Anterior cingulate cortex (tissue), 58 donors: ENCODE measurements at regions not wholly inside any gene's neighbourhood (a gene's known extent, or its start where the extent isn't known, plus 50 kb on each side); places are given as distances from the start of the nearest gene placed in this dataset.
A peak's percentile ranks its signal among the peaks of the same experiment; 100 is the strongest.
"Not testable (repeated sequence)": the region's sequence is repeated elsewhere in the genome, so short reads cannot be mapped to it uniquely, and the experiment has no call there.

Source experiments
- DNase-seq, 58 donors: peaks; one replicate each; lab custom pipeline; 2025; lab: John Stamatoyannopoulos, UW

- DNase-seq = no peak
Observed at GRCh38 chr3:174532776-174533175, 326.4 kb upstream of the NAALADL2 start.

- no peak for DNase-seq
Observed at GRCh38 chr3:174533286-174533685, 325.8 kb upstream of the NAALADL2 start.

- no peak for DNase-seq
Observed at GRCh38 chr3:174536319-174536718, 322.8 kb upstream of the NAALADL2 start.

- no peak for DNase-seq
Observed at GRCh38 chr3:174538151-174538550, 321.0 kb upstream of the NAALADL2 start.

GRCh38 chr3:174540116-174540908 is 318.8 kb upstream of the NAALADL2 start:
- DNase-seq = no peak

- no peak for DNase-seq
Observed at GRCh38 chr3:174541708-174542315, 317.3 kb upstream of the NAALADL2 start.

GRCh38 chr3:174547801-174548435 is 311.2 kb upstream of the NAALADL2 start:
- no peak for DNase-seq

- no peak for DNase-seq
Observed at GRCh38 chr3:174548841-174549623, 310.1 kb upstream of the NAALADL2 start.

- no peak for DNase-seq
Observed at GRCh38 chr3:174581558-174581957, 277.6 kb upstream of the NAALADL2 start.

- no peak for DNase-seq
Observed at GRCh38 chr3:174583396-174583795, 275.7 kb upstream of the NAALADL2 start.

GRCh38 chr3:174587137-174587536 is 272.0 kb upstream of the NAALADL2 start:
- not testable (repeated sequence) for DNase-seq

GRCh38 chr3:174596447-174596982 is 262.6 kb upstream of the NAALADL2 start:
- no peak for DNase-seq

- no peak for DNase-seq
Observed at GRCh38 chr3:174598885-174599439, 260.2 kb upstream of the NAALADL2 start.

- no peak for DNase-seq
Observed at GRCh38 chr3:174613173-174613572, 246.0 kb upstream of the NAALADL2 start.

GRCh38 chr3:174614036-174614435 is 245.1 kb upstream of the NAALADL2 start:
- DNase-seq = peak in 1 of 58 donors; percentile 0

- DNase-seq = no peak
Observed at GRCh38 chr3:174618368-174619080, 240.6 kb upstream of the NAALADL2 start.

GRCh38 chr3:174619239-174619638 is 239.9 kb upstream of the NAALADL2 start:
- DNase-seq = no peak

GRCh38 chr3:174620138-174620537 is 239.0 kb upstream of the NAALADL2 start:
- no peak for DNase-seq

- DNase-seq = no peak
Observed at GRCh38 chr3:174620855-174621472, 238.2 kb upstream of the NAALADL2 start.
